ENCODE measurements at regions not wholly inside any gene's neighbourhood (a gene's known extent, or its start where the extent isn't known, plus 50 kb on each side); places are given as distances from the start of the nearest gene placed in this dataset.

DNA sequence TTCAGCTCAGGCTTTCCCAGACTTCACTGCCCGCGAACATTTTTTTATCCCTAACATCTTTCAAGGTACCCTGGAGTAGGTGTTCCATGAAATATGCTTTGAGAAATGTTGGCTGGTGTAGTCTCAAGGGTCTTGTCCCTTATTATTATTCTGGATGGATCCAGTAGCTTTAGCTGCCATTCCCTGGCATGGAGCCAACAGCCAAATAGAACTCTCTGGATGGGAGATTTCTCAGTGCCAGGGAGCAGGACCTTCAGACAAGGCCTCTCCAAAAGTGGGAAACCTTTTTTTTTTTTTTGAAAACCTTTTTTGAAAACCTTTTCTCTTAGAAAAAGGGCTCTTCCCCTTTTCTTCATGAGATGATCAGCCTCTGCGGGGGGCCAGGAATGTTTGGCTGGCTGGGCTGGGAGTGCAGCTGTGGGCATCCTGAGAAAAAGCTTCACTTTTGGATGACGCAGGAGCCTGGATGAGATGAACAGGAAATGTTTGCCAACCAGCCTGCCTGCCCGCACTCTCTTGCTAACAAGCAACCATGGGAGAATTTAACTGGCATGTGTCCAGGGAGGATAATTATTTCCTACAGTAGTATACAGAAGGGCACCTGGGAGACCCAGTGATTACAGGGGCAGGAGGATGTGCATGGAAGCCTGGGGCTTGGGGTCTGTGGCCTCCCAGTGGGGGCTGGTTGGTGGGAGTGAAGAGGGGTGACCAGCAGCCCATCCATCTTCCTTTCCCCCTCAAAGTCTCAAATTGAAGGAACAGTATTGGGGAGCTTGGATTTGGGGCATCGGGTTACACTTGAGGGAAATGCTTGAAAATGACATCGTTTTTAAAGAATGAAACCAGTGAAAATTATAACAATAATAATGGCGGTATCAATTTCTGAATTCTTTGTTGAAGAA is 109.1 kb upstream of the LRIG1 start:
- Histone ChIP-seq H3K27me3 (ENCODE audit: control insufficient read depth, insufficient read depth, low read length) (no peaks in the 10 kb centered on the region), H3K36me3 (ENCODE audit: control insufficient read depth in 2 of 3, insufficient read depth in 3 of 3, low read length in 3 of 3) (no peaks in the 10 kb centered on the region), H3K4me1 (ENCODE audit: control insufficient read depth in 2 of 3, insufficient read depth in 2 of 3, low read depth in 1 of 3, low read length in 3 of 3) (no peaks in the 10 kb centered on the region), H3K27ac (ENCODE audit: low read depth in 2 of 2, low read length in 2 of 2) (no peak overlapping the region), H3K9ac (ENCODE audit: low read length in 3 of 3) (no peak overlapping the region), H3K9me3 (ENCODE audit: control insufficient read depth in 2 of 3, insufficient read depth in 1 of 3, low read length in 3 of 3) (no peaks in the 10 kb centered on the region), H3K4me3 (ENCODE audit: low read length in 3 of 3) (no peak overlapping the region)
- FAIRE-seq (no peak), DNase-seq (peak in 2 of 5 donors; percentile 51 to 71)
- intact Hi-C loops (cut with DNase I): no loop called here
- TF ChIP-seq, protein P1, sequence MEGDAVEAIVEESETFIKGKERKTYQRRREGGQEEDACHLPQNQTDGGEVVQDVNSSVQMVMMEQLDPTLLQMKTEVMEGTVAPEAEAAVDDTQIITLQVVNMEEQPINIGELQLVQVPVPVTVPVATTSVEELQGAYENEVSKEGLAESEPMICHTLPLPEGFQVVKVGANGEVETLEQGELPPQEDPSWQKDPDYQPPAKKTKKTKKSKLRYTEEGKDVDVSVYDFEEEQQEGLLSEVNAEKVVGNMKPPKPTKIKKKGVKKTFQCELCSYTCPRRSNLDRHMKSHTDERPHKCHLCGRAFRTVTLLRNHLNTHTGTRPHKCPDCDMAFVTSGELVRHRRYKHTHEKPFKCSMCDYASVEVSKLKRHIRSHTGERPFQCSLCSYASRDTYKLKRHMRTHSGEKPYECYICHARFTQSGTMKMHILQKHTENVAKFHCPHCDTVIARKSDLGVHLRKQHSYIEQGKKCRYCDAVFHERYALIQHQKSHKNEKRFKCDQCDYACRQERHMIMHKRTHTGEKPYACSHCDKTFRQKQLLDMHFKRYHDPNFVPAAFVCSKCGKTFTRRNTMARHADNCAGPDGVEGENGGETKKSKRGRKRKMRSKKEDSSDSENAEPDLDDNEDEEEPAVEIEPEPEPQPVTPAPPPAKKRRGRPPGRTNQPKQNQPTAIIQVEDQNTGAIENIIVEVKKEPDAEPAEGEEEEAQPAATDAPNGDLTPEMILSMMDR (IDR thresholded peaks at IDR 0.05; ENCODE audit: borderline replicate concordance, extremely low read depth, insufficient read depth): no peak

DNA sequence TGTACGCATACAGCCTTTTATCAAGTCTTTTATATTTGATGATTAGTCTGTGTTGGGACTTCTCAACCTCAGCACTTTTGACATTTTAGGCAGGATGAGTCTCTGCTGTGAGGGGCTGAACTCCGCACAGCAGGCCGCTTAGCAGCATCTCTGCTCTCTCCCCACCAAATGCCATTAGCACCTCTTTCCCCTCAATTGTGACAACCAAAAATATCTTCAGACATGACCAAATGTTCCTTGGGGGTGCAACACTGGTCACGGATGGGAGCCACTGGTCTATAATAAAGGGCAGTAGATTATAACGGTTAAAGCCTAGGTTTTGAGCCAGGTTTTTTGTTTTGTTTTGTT is 109.7 kb upstream of the LRIG1 start:
- no peak for FAIRE-seq
- intact Hi-C loops (cut with DNase I): no loop called here
- no peaks in the 10 kb centered on the region for H3K4me1 ChIP-seq (ENCODE audit: control insufficient read depth in 2 of 3, insufficient read depth in 2 of 3, low read depth in 1 of 3, low read length in 3 of 3)

DNA sequence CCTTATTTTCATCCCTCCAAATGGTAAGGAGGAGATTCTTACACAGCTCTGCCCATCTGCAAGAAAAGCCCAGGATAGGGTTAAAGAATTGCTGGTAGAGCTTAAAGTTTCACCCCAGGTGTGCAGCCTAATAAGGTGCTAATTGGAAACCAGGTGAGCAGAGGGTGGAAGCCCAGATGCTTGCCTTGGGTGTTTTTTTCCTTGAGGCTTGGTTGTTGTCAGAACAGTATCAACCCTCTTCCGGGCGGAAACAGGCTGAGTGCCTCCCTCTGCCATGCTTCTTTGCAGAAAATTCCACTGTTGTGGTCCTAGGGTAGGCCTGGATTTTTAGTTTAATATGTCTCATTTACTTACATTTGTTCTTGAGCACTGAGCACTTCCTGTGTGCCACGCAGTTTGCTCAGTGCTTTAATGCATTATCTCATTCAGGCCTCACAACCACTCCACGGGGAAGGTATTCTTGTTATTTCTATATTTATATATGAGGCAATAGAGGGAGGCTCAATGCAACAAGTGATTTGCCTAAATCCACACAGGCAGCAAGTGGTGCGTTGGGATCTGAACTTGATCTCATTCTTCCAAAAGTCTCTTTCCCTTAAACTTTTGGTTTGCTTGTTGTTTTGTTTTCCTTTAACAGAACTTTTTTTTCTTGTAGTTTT is 115.0 kb upstream of the LRIG1 start:
- FAIRE-seq (no peak), DNase-seq (no peak)
- Histone ChIP-seq H3K27ac (ENCODE audit: low read depth in 2 of 2, low read length in 2 of 2) (no peak overlapping the region), H3K9ac (ENCODE audit: low read length in 3 of 3) (no peak overlapping the region), H3K36me3 (ENCODE audit: control insufficient read depth in 2 of 3, insufficient read depth in 3 of 3, low read length in 3 of 3) (no peaks in the 10 kb centered on the region), H3K4me3 (ENCODE audit: low read length in 3 of 3) (no peak overlapping the region), H3K4me1 (ENCODE audit: control insufficient read depth in 2 of 3, insufficient read depth in 2 of 3, low read depth in 1 of 3, low read length in 3 of 3) (no peaks in the 10 kb centered on the region), H3K9me3 (ENCODE audit: control insufficient read depth in 2 of 3, insufficient read depth in 1 of 3, low read length in 3 of 3) (no peaks in the 10 kb centered on the region), H3K27me3 (ENCODE audit: control insufficient read depth, insufficient read depth, low read length) (no peaks in the 10 kb centered on the region)
- TF ChIP-seq, protein P1 (IDR thresholded peaks at IDR 0.05; ENCODE audit: borderline replicate concordance, extremely low read depth, insufficient read depth): no peak
- intact Hi-C loops (cut with DNase I): no loop called here

More for the DNA sequence above, 109.7 kb upstream of the LRIG1 start:
- Histone ChIP-seq H3K27me3 (ENCODE audit: control insufficient read depth, insufficient read depth, low read length) (no peaks in the 10 kb centered on the region), H3K4me3 (ENCODE audit: low read length in 3 of 3) (no peak overlapping the region), H3K9ac (ENCODE audit: low read length in 3 of 3) (no peak overlapping the region), H3K36me3 (ENCODE audit: control insufficient read depth in 2 of 3, insufficient read depth in 3 of 3, low read length in 3 of 3) (no peaks in the 10 kb centered on the region), H3K9me3 (ENCODE audit: control insufficient read depth in 2 of 3, insufficient read depth in 1 of 3, low read length in 3 of 3) (no peaks in the 10 kb centered on the region), H3K27ac (ENCODE audit: low read depth in 2 of 2, low read length in 2 of 2) (no peak overlapping the region)
- TF ChIP-seq, protein P1 (IDR thresholded peaks at IDR 0.05; ENCODE audit: borderline replicate concordance, extremely low read depth, insufficient read depth): no peak
- no peak for DNase-seq

Measured in kidney (tissue), 13 donors.